HL-60 (cell line): ENCODE measurements at regions not wholly inside any gene's neighbourhood (a gene's known extent, or its start where the extent isn't known, plus 50 kb on each side); places are given as distances from the start of the nearest gene placed in this dataset.

Experiments
- REST ChIP-seq: IDR thresholded peaks from 2 replicates; pipeline ENCODE4 v1.6.1; 2012; ENCODE audit warnings: low read depth; ENCODE audit not compliant: insufficient replicate concordance
- TF ChIP-seq, protein P1 (sequence below): IDR thresholded peaks from one replicate; pipeline ENCODE4 v1.5.1; 2011; ENCODE audit warnings: low read length, control low read depth, inconsistent platforms; ENCODE audit not compliant: insufficient read depth

- TF ChIP-seq, protein P1, sequence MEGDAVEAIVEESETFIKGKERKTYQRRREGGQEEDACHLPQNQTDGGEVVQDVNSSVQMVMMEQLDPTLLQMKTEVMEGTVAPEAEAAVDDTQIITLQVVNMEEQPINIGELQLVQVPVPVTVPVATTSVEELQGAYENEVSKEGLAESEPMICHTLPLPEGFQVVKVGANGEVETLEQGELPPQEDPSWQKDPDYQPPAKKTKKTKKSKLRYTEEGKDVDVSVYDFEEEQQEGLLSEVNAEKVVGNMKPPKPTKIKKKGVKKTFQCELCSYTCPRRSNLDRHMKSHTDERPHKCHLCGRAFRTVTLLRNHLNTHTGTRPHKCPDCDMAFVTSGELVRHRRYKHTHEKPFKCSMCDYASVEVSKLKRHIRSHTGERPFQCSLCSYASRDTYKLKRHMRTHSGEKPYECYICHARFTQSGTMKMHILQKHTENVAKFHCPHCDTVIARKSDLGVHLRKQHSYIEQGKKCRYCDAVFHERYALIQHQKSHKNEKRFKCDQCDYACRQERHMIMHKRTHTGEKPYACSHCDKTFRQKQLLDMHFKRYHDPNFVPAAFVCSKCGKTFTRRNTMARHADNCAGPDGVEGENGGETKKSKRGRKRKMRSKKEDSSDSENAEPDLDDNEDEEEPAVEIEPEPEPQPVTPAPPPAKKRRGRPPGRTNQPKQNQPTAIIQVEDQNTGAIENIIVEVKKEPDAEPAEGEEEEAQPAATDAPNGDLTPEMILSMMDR: no peak
- no peak for TF ChIP-seq REST
Observed at GRCh38 chr1:229186373-229187056, 84.4 kb upstream of the RAB4A start.
